Esophagus squamous epithelium (tissue), 4 donors: ENCODE measurements at regions not wholly inside any gene's neighbourhood (a gene's known extent, or its start where the extent isn't known, plus 50 kb on each side); places are given as distances from the start of the nearest gene placed in this dataset.

Experiments
- POLR2A ChIP-seq, 4 donors: fragments of 450-650 bp; IDR thresholded peaks; one replicate each; pipeline ENCODE4 v1.6.1; 2017; ENCODE audit warnings: antibody characterized with exemption in 4 of 4, mild to moderate bottlenecking in 4 of 4, moderate library complexity in 3 of 4
- TF ChIP-seq, protein P1 (sequence below), 6 experiments: fragments of 450-650 bp in 4 of 6; fragments of 200-600 bp in 2 of 6; sonication (generic) in 2 of 6; IDR thresholded peaks; one replicate each; pipeline ENCODE4 v1.5.1; 2016 to 2019; ENCODE audit warnings: antibody characterized with exemption in 6 of 6, mild to moderate bottlenecking in 4 of 6, moderate library complexity in 4 of 6

DNA sequence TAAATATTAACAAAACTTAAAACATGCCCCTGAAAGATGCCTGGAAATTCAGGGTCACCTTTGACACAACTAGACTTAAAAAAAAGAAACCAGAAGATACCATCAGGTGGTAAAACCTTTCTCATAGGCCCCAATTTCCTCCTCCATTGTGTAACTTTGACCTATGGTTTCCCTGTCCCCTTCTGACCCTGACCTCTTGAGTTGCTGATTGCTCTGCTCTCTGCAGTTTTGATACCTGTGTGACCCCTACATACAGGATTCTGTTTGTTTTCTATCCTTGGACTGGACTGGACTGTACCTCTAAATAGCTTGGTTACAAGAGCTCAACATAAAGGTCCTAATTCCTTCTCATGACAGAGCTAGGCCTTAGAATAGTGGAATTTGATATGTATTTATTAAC, 220.6 kb downstream of the ZIC4 start:
- TF ChIP-seq, protein P1, sequence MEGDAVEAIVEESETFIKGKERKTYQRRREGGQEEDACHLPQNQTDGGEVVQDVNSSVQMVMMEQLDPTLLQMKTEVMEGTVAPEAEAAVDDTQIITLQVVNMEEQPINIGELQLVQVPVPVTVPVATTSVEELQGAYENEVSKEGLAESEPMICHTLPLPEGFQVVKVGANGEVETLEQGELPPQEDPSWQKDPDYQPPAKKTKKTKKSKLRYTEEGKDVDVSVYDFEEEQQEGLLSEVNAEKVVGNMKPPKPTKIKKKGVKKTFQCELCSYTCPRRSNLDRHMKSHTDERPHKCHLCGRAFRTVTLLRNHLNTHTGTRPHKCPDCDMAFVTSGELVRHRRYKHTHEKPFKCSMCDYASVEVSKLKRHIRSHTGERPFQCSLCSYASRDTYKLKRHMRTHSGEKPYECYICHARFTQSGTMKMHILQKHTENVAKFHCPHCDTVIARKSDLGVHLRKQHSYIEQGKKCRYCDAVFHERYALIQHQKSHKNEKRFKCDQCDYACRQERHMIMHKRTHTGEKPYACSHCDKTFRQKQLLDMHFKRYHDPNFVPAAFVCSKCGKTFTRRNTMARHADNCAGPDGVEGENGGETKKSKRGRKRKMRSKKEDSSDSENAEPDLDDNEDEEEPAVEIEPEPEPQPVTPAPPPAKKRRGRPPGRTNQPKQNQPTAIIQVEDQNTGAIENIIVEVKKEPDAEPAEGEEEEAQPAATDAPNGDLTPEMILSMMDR (IDR thresholded peaks at IDR 0.05), result no peak
- TF ChIP-seq POLR2A (IDR thresholded peaks at IDR 0.05), result no peak
